ENCODE measurements at regions not wholly inside any gene's neighbourhood (a gene's known extent, or its start where the extent isn't known, plus 50 kb on each side); places are given as distances from the start of the nearest gene placed in this dataset.
"Not testable (repeated sequence)": the region's sequence is repeated elsewhere in the genome, so short reads cannot be mapped to it uniquely, and the experiment has no call there.

- no peak for FAIRE-seq
- TF ChIP-seq TAF1 (IDR thresholded peaks at IDR 0.05; ENCODE audit: borderline replicate concordance, low read depth, low read length) (no peak), POLR2A (IDR thresholded peaks at IDR 0.05; ENCODE audit: low read depth, low read length) (no peak), POLR2AphosphoS5 (IDR thresholded peaks at IDR 0.05; ENCODE audit: low read depth, low read length) (no peak)
- DNase-seq (ENCODE audit: insufficient read length), result no peak
Observed at GRCh38 chr4:146071390-146071789, 104.1 kb upstream of the LSM6 start.

- FAIRE-seq (peak; percentile 89), DNase-seq (ENCODE audit: insufficient read length) (no peak)
- TF ChIP-seq TAF1 (IDR thresholded peaks at IDR 0.05; ENCODE audit: borderline replicate concordance, low read depth, low read length) (no peak), POLR2A (IDR thresholded peaks at IDR 0.05; ENCODE audit: low read depth, low read length) (no peak), POLR2AphosphoS5 (IDR thresholded peaks at IDR 0.05; ENCODE audit: low read depth, low read length) (no peak)
Observed at GRCh38 chr4:146063143-146063542, 112.4 kb upstream of the LSM6 start.

GRCh38 chr4:146062340-146062739 lies 113.2 kb upstream of the LSM6 start:
- DNase-seq (ENCODE audit: insufficient read length) (no peak), FAIRE-seq (no peak)
- TF ChIP-seq POLR2A (IDR thresholded peaks at IDR 0.05; ENCODE audit: low read depth, low read length) (no peak), TAF1 (IDR thresholded peaks at IDR 0.05; ENCODE audit: borderline replicate concordance, low read depth, low read length) (no peak), POLR2AphosphoS5 (IDR thresholded peaks at IDR 0.05; ENCODE audit: low read depth, low read length) (no peak)

GRCh38 chr4:146061610-146062334 lies 113.7 kb upstream of the LSM6 start:
- FAIRE-seq, result peak; percentile 86
- no peak for DNase-seq (ENCODE audit: insufficient read length)
- TF ChIP-seq POLR2A (IDR thresholded peaks at IDR 0.05; ENCODE audit: low read depth, low read length), result no peak

GRCh38 chr4:146059865-146060264 lies 115.7 kb upstream of the LSM6 start:
- FAIRE-seq, result peak; percentile 98
- DNase-seq (ENCODE audit: insufficient read length), result peak; percentile 13
- no peak for TF ChIP-seq TAF1 (IDR thresholded peaks at IDR 0.05; ENCODE audit: borderline replicate concordance, low read depth, low read length)
- TF ChIP-seq POLR2AphosphoS5 (IDR thresholded peaks at IDR 0.05; ENCODE audit: low read depth, low read length), result no peak
- no peak for TF ChIP-seq POLR2A (IDR thresholded peaks at IDR 0.05; ENCODE audit: low read depth, low read length)

GRCh38 chr4:146059151-146059550 lies 116.4 kb upstream of the LSM6 start:
- TF ChIP-seq POLR2A (IDR thresholded peaks at IDR 0.05; ENCODE audit: low read depth, low read length), result no peak
- no peak for TF ChIP-seq TAF1 (IDR thresholded peaks at IDR 0.05; ENCODE audit: borderline replicate concordance, low read depth, low read length)
- TF ChIP-seq POLR2AphosphoS5 (IDR thresholded peaks at IDR 0.05; ENCODE audit: low read depth, low read length), result no peak
- DNase-seq (ENCODE audit: insufficient read length) (no peak), FAIRE-seq (peak; percentile 89)

GRCh38 chr4:146058531-146058930 lies 117.0 kb upstream of the LSM6 start:
- TF ChIP-seq TAF1 (IDR thresholded peaks at IDR 0.05; ENCODE audit: borderline replicate concordance, low read depth, low read length), result no peak
- no peak for TF ChIP-seq POLR2A (IDR thresholded peaks at IDR 0.05; ENCODE audit: low read depth, low read length)
- no peak for TF ChIP-seq POLR2AphosphoS5 (IDR thresholded peaks at IDR 0.05; ENCODE audit: low read depth, low read length)
- DNase-seq (ENCODE audit: insufficient read length) (no peak), FAIRE-seq (no peak)

- FAIRE-seq (peak; percentile 87), DNase-seq (ENCODE audit: insufficient read length) (no peak)
- no peak for TF ChIP-seq POLR2AphosphoS5 (IDR thresholded peaks at IDR 0.05; ENCODE audit: low read depth, low read length)
- no peak for TF ChIP-seq POLR2A (IDR thresholded peaks at IDR 0.05; ENCODE audit: low read depth, low read length)
- no peak for TF ChIP-seq TAF1 (IDR thresholded peaks at IDR 0.05; ENCODE audit: borderline replicate concordance, low read depth, low read length)
Observed at GRCh38 chr4:146054676-146055075, 116.1 kb upstream of the ZNF827 start.

- TF ChIP-seq POLR2AphosphoS5 (IDR thresholded peaks at IDR 0.05; ENCODE audit: low read depth, low read length) (no peak), TAF1 (IDR thresholded peaks at IDR 0.05; ENCODE audit: borderline replicate concordance, low read depth, low read length) (no peak), POLR2A (IDR thresholded peaks at IDR 0.05; ENCODE audit: low read depth, low read length) (no peak)
- DNase-seq (ENCODE audit: insufficient read length) (no peak), FAIRE-seq (no peak)
Observed at GRCh38 chr4:146053891-146054290, 115.3 kb upstream of the ZNF827 start.

GRCh38 chr4:146051728-146052391 lies 113.2 kb upstream of the ZNF827 start:
- FAIRE-seq, result peak; percentile 57
- no peak for DNase-seq (ENCODE audit: insufficient read length)
- no peak for TF ChIP-seq TAF1 (IDR thresholded peaks at IDR 0.05; ENCODE audit: borderline replicate concordance, low read depth, low read length)
- no peak for TF ChIP-seq POLR2A (IDR thresholded peaks at IDR 0.05; ENCODE audit: low read depth, low read length)
- TF ChIP-seq POLR2AphosphoS5 (IDR thresholded peaks at IDR 0.05; ENCODE audit: low read depth, low read length), result no peak

GRCh38 chr4:146051223-146051622 lies 112.6 kb upstream of the ZNF827 start:
- DNase-seq (ENCODE audit: insufficient read length) (no peak), FAIRE-seq (no peak)
- no peak for TF ChIP-seq POLR2AphosphoS5 (IDR thresholded peaks at IDR 0.05; ENCODE audit: low read depth, low read length)
- TF ChIP-seq TAF1 (IDR thresholded peaks at IDR 0.05; ENCODE audit: borderline replicate concordance, low read depth, low read length), result no peak
- TF ChIP-seq POLR2A (IDR thresholded peaks at IDR 0.05; ENCODE audit: low read depth, low read length), result no peak

- FAIRE-seq (peak; percentile 85), DNase-seq (ENCODE audit: insufficient read length) (no peak)
- TF ChIP-seq POLR2AphosphoS5 (IDR thresholded peaks at IDR 0.05; ENCODE audit: low read depth, low read length) (no peak), POLR2A (IDR thresholded peaks at IDR 0.05; ENCODE audit: low read depth, low read length) (no peak), TAF1 (IDR thresholded peaks at IDR 0.05; ENCODE audit: borderline replicate concordance, low read depth, low read length) (no peak)
Observed at GRCh38 chr4:146049802-146050201, 111.2 kb upstream of the ZNF827 start.

- not testable (repeated sequence) for DNase-seq (ENCODE audit: insufficient read length); FAIRE-seq
Observed at GRCh38 chr4:146047768-146048167, 109.1 kb upstream of the ZNF827 start.

Measured in GM12892 (cell line).